Prostate gland (tissue), 2 donors: ENCODE measurements at regions not wholly inside any gene's neighbourhood (a gene's known extent, or its start where the extent isn't known, plus 50 kb on each side); places are given as distances from the start of the nearest gene placed in this dataset.
"Not testable (repeated sequence)": the region's sequence is repeated elsewhere in the genome, so short reads cannot be mapped to it uniquely, and the experiment has no call there.

ENCODE experiments used
- DNase-seq: peaks from one replicate; pipeline ENCODE4 v3.0.0-alpha.2; 2019; ENCODE audit warnings: low spot score
- H3K27ac ChIP-seq, 2 donors: fragments of 200-600 bp; sonication (generic); 2 replicates each; pipeline ENCODE4 v1.5.1; 2017 to 2019
- H3K27me3 ChIP-seq: fragments of 200-600 bp; sonication (generic); replicated peaks from 2 replicates; pipeline ENCODE4 v1.5.1; 2019; ENCODE audit not compliant: insufficient read depth
- H3K36me3 ChIP-seq, 2 donors: fragments of 200-600 bp; sonication (generic); 1 replicate in 1 of 2; 2 replicates in 1 of 2; pipeline versions ENCODE4 v1.5.1 to v1.8.1; 2017 to 2019
- H3K4me1 ChIP-seq: fragments of 200-600 bp; sonication (generic); replicated peaks from 2 replicates; pipeline ENCODE4 v1.5.1; 2019
- H3K4me3 ChIP-seq, 2 donors: fragments of 200-600 bp; sonication (generic); 2 replicates each; pipeline ENCODE4 v1.5.1; 2017 to 2019
- H3K9me3 ChIP-seq: fragments of 200-600 bp; sonication (generic); 2 replicates; pipeline ENCODE4 v1.5.1; 2017
- CTCF ChIP-seq, 4 experiments: fragments of 200-600 bp in 2 of 4; fragments of 450-650 bp in 2 of 4; sonication (generic) in 2 of 4; IDR thresholded peaks; 1 replicate in 3 of 4; 2 replicates in 1 of 4; pipeline ENCODE4 v1.5.1; 2016 to 2019; ENCODE audit warnings: antibody characterized with exemption in 4 of 4, mild to moderate bottlenecking in 2 of 4, moderate library complexity in 2 of 4
- POLR2A ChIP-seq: fragments of 450-650 bp; IDR thresholded peaks from one replicate; pipeline ENCODE4 v1.6.1; 2016; ENCODE audit warnings: antibody characterized with exemption, mild to moderate bottlenecking
- POLR2AphosphoS5 ChIP-seq: sonication (generic); formaldehyde crosslinking; IDR thresholded peaks from one replicate; pipeline ENCODE4 v1.6.1; 2017; ENCODE audit warnings: antibody characterized with exemption
- WGBS: methylation state at CpG from one replicate; pipeline ENCODE4 v1.1.5; 2018; 5-methylcytosine and 5-hydroxymethylcytosine counted together
- intact Hi-C: fragments of 100-400 bp; cut with DNase I; formaldehyde crosslinking; loops from one replicate; pipeline ENCODE4 v1.14.2; 2022

DNA sequence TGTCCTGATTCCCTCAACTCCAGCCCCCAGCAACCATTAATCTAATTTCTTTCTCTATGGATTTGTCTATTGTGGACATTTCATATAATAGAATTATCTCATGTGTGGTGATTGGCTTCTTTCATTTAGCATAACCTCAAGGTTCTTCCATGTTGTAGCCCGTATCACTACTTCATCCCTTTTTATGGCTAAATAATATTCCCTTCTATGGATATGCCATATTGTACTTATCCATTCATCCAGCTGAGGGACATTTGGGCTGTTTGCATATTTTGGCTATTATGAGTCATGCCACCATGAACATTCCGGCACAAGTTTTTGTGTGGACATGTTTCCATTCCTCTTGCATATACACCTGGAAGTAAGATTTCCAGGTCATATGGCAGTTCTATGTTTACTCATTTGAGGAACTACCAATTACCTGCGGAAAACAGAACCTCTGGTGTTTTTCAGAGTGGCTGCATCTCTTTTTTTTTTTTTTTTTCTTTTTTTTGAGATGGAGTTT is 108.7 kb upstream of the MAP1LC3B2 start:
- DNase-seq, result no peak
- Histone ChIP-seq H3K36me3 (no peaks in the 10 kb centered on the region), H3K4me1 (no peaks in the 10 kb centered on the region), H3K9me3 (no peaks in the 10 kb centered on the region), H3K4me3 (no peak overlapping the region), H3K27me3 (no peaks in the 10 kb centered on the region), H3K27ac (no peak overlapping the region)
- intact Hi-C loops, result no loop called here
- no peak for TF ChIP-seq POLR2A
- no peak for TF ChIP-seq POLR2AphosphoS5
- no peak for TF ChIP-seq CTCF (IDR thresholded peaks at IDR 0.05)
- WGBS, result 99% methylated on average over 3 of the region's 3 CpGs

DNA sequence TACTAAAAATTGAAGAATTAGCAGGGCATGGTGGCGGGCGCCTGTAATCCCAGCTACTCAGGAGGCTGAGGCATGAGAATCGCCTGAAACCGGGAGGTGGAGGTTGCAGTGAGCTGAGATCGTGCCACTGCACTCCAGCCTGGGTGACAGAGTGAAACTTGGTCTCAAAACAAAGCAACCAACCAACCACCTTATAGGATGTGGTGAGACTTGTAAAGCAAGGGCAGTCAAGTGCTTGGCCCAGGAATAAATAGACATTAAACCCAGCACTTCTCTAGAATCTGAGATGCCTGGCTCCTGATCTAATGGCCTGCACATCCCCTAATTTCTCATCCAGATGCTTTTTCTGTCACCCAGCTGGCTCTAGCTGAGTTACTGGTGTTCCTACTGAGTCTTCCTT is 106.2 kb upstream of the MAP1LC3B2 start:
- DNase-seq, H3K36me3 ChIP-seq, H3K27me3 ChIP-seq, H3K4me3 ChIP-seq, intact Hi-C loops, H3K9me3 ChIP-seq, H3K27ac ChIP-seq, H3K4me1 ChIP-seq: not testable (repeated sequence)
- 89% methylated on average over 5 of the region's 5 CpGs for WGBS

DNA sequence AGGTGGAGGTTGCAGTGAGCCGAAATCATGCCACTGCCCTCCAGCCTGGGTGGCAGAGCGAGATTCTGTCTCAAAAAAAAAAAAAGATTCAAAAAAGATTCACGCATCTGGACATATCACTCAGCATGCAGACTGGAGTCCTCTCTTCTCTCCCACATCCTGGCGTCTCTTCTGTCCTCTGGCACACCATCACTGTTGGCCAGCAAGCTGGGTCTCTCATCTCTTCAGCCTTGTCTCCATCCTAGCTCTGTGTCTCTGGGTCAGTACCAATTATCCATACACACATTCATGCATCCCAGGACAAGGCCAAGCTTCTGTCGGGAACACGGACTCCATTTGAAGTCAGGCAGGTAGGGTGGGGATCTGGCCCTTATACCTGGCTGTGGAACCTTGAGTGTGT is 105.5 kb upstream of the MAP1LC3B2 start:
- 94% methylated on average over 6 of the region's 6 CpGs for WGBS
- Histone ChIP-seq H3K9me3 (no peaks in the 10 kb centered on the region), H3K4me3 (no peak overlapping the region), H3K27me3 (no peaks in the 10 kb centered on the region), H3K4me1 (no peaks in the 10 kb centered on the region), H3K27ac (no peak overlapping the region), H3K36me3 (no peaks in the 10 kb centered on the region)
- intact Hi-C loops, result no loop called here
- TF ChIP-seq CTCF (IDR thresholded peaks at IDR 0.05) (no peak), POLR2AphosphoS5 (no peak), POLR2A (no peak)
- DNase-seq, result no peak

DNA sequence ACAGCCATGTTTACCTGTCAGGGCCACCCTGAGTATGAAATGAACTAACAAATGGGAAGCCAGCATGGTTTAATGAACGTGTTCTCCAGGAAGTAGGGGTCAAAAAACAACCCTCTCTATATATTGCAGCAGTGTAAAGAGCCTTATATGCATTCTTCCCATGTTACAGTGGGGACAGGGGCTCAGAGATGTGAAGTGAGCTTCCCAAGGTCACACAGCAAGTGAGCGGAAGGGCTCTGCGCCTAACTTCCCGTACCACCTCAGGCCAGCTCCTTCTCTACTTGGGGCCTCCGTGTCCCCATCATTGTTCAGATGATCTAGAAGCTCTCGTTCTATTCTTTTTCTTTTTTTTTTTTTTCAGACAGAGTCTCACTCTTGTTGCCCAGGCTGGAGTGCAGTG is 105.1 kb upstream of the MAP1LC3B2 start:
- no peak for DNase-seq
- H3K27me3 ChIP-seq, result no peaks in the 10 kb centered on the region
- 88% methylated on average over 6 of the region's 6 CpGs for WGBS
- intact Hi-C loops, result no loop called here
- TF ChIP-seq CTCF (IDR thresholded peaks at IDR 0.05) (no peak), POLR2A (no peak), POLR2AphosphoS5 (no peak)
- H3K4me3 ChIP-seq, result no peak overlapping the region
- H3K9me3 ChIP-seq, result no peaks in the 10 kb centered on the region
- H3K27ac ChIP-seq, result no peak overlapping the region
- H3K36me3 ChIP-seq, result no peaks in the 10 kb centered on the region
- no peaks in the 10 kb centered on the region for H3K4me1 ChIP-seq

DNA sequence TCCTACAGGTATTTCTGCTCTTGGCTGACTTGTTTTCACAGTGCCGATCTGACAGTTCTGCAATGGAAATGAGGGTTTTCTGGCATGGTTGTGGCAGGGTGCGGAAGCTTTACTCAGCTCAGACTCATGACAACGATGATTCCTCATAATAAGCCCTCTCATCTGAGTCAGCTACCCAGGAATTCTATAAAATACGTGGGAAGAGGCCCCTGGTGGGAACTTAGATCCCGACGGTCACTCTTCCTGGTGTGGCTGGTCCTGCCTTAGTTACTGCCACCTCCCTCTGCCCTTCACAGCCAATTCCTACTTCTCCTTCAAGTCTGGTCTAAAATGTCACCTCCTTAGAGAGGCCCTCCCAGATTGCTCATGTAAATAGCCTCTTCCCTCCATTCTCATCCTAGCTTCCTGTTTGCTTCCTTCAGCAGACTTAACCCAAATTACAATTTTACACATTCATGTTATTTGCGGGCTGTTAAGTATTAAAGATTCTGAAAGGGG is 104.2 kb upstream of the MAP1LC3B2 start:
- TF ChIP-seq POLR2AphosphoS5, result no peak
- TF ChIP-seq POLR2A, result no peak
- no peak for TF ChIP-seq CTCF (IDR thresholded peaks at IDR 0.05)
- Histone ChIP-seq H3K27ac (peak overlapping the region in 1 of 2 donors; percentile 8), H3K4me3 (no peak overlapping the region), H3K36me3 (no peaks in the 10 kb centered on the region), H3K4me1 (no peaks in the 10 kb centered on the region), H3K9me3 (no peaks in the 10 kb centered on the region), H3K27me3 (no peaks in the 10 kb centered on the region)
- intact Hi-C loops, result loop anchor here (5.0 kb wide), 1 partner anchor 142 kb away; no protein-coding TSS in a partner anchor
- no peak for DNase-seq
- WGBS, result 47% methylated on average over 7 of the region's 7 CpGs
